GF-D8 (cell line): ENCODE measurements at regions not wholly inside any gene's neighbourhood (a gene's known extent, or its start where the extent isn't known, plus 50 kb on each side); places are given as distances from the start of the nearest gene placed in this dataset.

ENCODE experiments used
- DNase-seq: peaks from one replicate; lab custom pipeline; 2025; lab: John Stamatoyannopoulos, UW

- no peak for DNase-seq
Measured at GRCh38 chr12:92650228-92650822, 52.5 kb upstream of the PLEKHG7 start.

- peak; percentile 9 for DNase-seq
Measured at GRCh38 chr12:92649511-92650227, 53.1 kb upstream of the PLEKHG7 start.

- no peak for DNase-seq
Measured at GRCh38 chr12:92648242-92649031, 54.4 kb upstream of the PLEKHG7 start.

- DNase-seq = no peak
Measured at GRCh38 chr12:92641291-92641690, 61.5 kb upstream of the PLEKHG7 start.

- DNase-seq = no peak
Measured at GRCh38 chr12:92640691-92641090, 62.1 kb upstream of the PLEKHG7 start.

DNA sequence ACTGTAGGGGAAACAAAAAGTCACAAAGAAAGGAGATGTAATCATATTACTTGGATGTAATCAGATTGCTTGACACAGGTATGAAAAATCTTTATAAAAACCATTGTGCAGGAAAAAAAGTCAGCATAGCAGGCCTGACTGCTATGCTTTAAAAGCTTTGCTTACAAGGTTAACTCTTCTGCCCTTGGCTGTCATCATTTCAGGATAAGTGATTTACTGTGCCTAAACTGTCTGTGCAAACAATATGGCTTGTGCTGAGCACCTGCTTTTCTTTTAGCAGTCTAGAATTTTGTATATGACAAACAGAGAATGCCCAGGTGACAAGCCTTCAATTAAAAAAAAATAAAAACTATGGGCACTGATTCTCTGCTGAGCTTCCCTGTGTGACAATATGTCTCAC is 63.8 kb upstream of the PLEKHG7 start:
- no peak for DNase-seq

DNA sequence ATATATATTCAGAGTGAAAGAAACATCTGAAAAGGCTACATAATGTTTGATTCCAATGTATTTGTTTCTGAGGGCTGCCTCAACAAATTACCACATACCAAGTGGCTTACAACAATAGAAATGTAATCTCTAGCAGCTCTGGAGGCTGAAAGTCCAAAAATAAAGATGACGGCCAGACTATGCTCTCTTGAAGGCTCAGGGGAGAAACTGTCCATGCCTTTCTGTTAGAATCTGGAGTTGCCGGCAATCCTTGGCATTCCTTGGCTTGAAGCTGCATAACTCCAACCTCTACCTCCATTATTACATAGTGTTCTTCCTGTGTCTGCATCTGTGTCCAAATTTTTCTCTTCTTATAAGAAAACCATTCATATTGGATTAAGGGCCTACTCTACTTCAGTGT is 68.1 kb upstream of the PLEKHG7 start:
- DNase-seq = no peak

DNA sequence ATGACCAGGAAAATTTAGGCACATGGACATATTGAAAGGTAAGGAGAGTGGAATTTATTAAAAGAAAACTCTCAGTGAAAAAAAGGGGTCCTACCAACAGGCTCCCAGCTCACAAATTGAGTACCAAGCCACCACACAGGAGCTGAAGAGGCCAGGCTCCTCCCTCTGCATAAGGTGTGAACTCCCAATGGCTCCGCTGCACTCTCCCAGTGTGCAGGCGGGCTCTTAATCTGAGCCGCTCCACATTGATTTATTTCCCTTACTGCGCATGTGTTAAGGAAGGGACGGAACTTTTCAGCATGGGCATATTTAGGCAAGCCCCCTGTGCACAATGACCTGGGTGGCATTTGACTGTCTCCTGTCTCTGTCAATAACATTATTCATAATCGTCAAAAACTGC is 68.6 kb upstream of the PLEKHG7 start:
- no peak for DNase-seq

- no peak for DNase-seq
Measured at GRCh38 chr12:92630968-92631367, 71.8 kb upstream of the PLEKHG7 start.

- DNase-seq = no peak
Measured at GRCh38 chr12:92629349-92630065, 73.3 kb upstream of the PLEKHG7 start.

- no peak for DNase-seq
Measured at GRCh38 chr12:92628476-92628875, 74.3 kb upstream of the PLEKHG7 start.

DNA sequence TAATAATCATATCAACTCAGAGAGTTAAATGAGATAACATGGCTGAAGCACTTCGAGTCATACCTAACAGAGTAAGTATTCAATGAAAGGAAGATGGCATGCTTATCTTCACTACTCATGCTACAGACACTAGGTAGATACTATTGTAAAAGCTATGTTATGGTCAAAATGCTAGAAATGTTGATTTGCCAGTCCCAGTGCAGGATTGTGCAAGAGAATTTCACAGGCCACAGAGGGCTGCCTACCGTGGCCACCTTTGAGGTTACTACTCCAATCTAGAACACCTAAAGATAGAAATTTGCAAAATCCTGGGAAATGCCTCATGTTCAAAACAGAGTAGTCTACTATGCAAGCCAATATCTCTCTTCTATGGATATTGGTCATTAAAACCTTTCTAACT is 75.3 kb upstream of the PLEKHG7 start:
- no peak for DNase-seq

GRCh38 chr12:92625639-92626310 is 77.0 kb upstream of the PLEKHG7 start:
- DNase-seq = no peak

DNA sequence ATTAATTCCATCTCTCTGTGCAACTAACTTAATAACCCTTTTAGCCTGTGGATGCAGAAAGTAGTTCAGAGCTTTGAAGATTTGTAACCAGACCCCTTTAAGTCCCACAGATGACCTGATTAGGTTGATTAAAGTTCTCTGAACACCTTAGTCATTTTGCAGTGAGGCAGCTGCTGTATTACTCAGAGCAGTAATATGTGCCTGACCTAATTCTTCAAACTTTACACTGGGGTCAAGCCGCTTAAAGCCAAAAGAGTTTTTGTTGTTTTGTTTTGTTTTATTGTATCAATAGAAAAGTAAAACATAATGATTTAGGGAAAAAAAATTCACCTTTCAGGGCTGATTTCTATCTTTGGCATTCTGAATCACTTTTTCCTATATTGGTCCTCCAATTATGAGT is 78.6 kb upstream of the PLEKHG7 start:
- DNase-seq = no peak

DNA sequence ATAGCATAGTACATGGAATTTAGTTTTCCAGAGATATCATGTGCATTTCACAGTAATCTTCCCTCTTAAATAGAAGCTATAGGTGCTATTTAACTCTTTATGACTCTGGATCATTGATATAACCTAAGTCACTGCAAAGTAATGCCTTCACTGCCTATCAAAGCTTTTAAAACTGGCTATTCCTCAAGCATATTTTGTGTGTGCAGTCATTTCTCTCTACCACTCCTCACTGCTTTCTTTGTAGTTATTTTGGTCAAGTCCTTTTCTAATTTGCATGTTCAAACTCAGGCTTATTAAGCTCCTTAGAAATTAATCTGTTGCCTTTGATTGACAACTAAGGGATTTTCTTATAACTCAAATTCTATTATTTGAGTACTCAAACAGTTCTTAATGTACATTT is 79.4 kb upstream of the PLEKHG7 start:
- no peak for DNase-seq

DNA sequence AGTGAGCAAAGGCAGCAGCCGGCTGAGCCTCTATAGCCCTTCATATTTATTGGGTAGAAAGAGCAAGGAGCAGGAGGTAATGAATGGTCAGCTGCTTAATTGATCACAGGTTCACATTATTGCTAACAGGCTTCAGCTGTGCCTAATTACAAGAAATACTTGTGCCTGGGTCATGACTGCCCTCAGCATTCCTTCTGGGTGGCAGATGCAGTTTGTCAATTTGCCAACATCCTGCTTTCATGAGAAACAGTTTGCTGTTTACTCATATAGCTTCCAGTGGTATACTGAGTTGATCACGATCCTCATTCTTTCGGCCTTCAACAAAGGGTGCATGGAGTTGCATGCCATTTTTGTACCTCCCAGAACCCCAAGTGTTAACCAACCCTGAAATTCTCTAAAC is 81.0 kb upstream of the PLEKHG7 start:
- no peak for DNase-seq

GRCh38 chr12:92621312-92621711 is 81.5 kb upstream of the PLEKHG7 start:
- DNase-seq = no peak

GRCh38 chr12:92619730-92620684 is 82.8 kb upstream of the PLEKHG7 start:
- no peak for DNase-seq

DNA sequence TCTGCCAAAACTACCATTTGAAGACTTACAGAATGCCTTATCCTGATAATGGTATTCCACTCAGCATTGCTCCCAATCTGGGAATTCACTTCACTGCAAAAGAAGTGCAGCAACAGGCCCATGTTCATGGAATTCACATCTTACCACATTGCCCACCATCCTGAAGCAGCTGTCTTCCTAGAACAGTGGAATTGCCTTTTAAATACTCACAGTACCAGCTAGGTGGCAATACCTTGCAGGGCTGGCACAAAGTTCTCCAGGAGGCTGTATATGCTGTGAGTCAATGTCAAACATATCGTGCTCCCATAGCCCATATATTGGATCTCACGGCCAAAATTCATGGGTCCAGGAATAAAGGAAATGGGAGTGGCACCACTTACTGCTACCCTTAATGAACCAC is 83.8 kb upstream of the PLEKHG7 start:
- DNase-seq = no peak

GRCh38 chr12:92615703-92616102 is 87.1 kb upstream of the PLEKHG7 start:
- no peak for DNase-seq

DNA sequence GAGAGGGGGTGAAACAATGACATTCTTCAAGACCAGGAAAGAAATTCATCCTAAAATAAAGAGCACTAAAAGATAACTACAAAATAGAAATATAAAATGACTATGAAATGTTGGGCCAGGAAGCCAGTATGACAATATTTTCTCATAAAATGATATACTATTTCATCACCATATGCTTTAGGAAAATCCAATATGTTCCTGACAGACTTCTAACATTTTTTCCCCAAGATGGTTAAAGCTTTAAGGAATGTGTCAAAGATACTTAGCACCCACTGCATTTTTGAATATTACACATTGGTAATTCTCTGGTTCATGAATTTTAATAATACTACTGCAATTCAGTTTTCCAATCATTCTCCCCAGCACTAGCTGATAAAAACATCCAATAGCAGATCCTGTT is 87.7 kb upstream of the PLEKHG7 start:
- DNase-seq = no peak
